ENCODE measurements at regions not wholly inside any gene's neighbourhood (a gene's known extent, or its start where the extent isn't known, plus 50 kb on each side); places are given as distances from the start of the nearest gene placed in this dataset.
"Not testable (repeated sequence)": the region's sequence is repeated elsewhere in the genome, so short reads cannot be mapped to it uniquely, and the experiment has no call there.

GRCh38 chr5:2863675-2864433 is 112.4 kb upstream of the IRX2 start:
- H3K27me3 ChIP-seq (ENCODE audit: low read length): no peaks in the 10 kb centered on the region
- no peak for DNase-seq
- H3K36me3 ChIP-seq (ENCODE audit: insufficient read depth, low read length): no peaks in the 10 kb centered on the region
- H3K9me2 ChIP-seq (replicated peaks; ENCODE audit: insufficient read depth, low read length): no peaks in the 10 kb centered on the region
- no peaks in the 10 kb centered on the region for H3K4me1 ChIP-seq (ENCODE audit: low read length)
- peaks cover 16% of the 10 kb centered on the region for H3K9me3 ChIP-seq (ENCODE audit: low read length)
- no peak overlapping the region for H3K4me3 ChIP-seq (ENCODE audit: low read length)
- H4K20me1 ChIP-seq (ENCODE audit: insufficient read depth, low read depth, low read length): no peaks in the 10 kb centered on the region
- no peak overlapping the region for H3K27ac ChIP-seq (ENCODE audit: low read length)
- H2AFZ ChIP-seq (ENCODE audit: low read length): no peak overlapping the region
- no peak overlapping the region for H3K4me2 ChIP-seq (ENCODE audit: low read depth, low read length, poor library complexity, severe bottlenecking)
- no peaks in the 10 kb centered on the region for H3K79me2 ChIP-seq (ENCODE audit: low read length)
- H3K9ac ChIP-seq (ENCODE audit: low read length): no peak overlapping the region

- Histone ChIP-seq H3K27me3 (ENCODE audit: low read length) (no peaks in the 10 kb centered on the region), H3K9me2 (replicated peaks; ENCODE audit: insufficient read depth, low read length) (no peaks in the 10 kb centered on the region), H3K4me1 (ENCODE audit: low read length) (no peaks in the 10 kb centered on the region), H3K9me3 (ENCODE audit: low read length) (peaks cover 16% of the 10 kb centered on the region), H3K9ac (ENCODE audit: low read length) (no peak overlapping the region), H2AFZ (ENCODE audit: low read length) (no peak overlapping the region), H4K20me1 (ENCODE audit: insufficient read depth, low read depth, low read length) (no peaks in the 10 kb centered on the region), H3K27ac (ENCODE audit: low read length) (no peak overlapping the region), H3K4me2 (ENCODE audit: low read depth, low read length, poor library complexity, severe bottlenecking) (no peak overlapping the region), H3K79me2 (ENCODE audit: low read length) (no peaks in the 10 kb centered on the region), H3K4me3 (ENCODE audit: low read length) (no peak overlapping the region), H3K36me3 (ENCODE audit: insufficient read depth, low read length) (no peaks in the 10 kb centered on the region)
- DNase-seq: no peak
Observed at GRCh38 chr5:2863133-2863532, 111.7 kb upstream of the IRX2 start.

GRCh38 chr5:2862176-2862575 is 110.7 kb upstream of the IRX2 start:
- H3K79me2 ChIP-seq (ENCODE audit: low read length); H3K4me2 ChIP-seq (ENCODE audit: low read depth, low read length, poor library complexity, severe bottlenecking); H3K27ac ChIP-seq (ENCODE audit: low read length); H3K27me3 ChIP-seq (ENCODE audit: low read length); H3K9me2 ChIP-seq (replicated peaks; ENCODE audit: insufficient read depth, low read length); H3K9ac ChIP-seq (ENCODE audit: low read length); H3K4me3 ChIP-seq (ENCODE audit: low read length); H2AFZ ChIP-seq (ENCODE audit: low read length); DNase-seq; H3K4me1 ChIP-seq (ENCODE audit: low read length); H4K20me1 ChIP-seq (ENCODE audit: insufficient read depth, low read depth, low read length); H3K36me3 ChIP-seq (ENCODE audit: insufficient read depth, low read length): not testable (repeated sequence)
- H3K9me3 ChIP-seq (ENCODE audit: low read length): peaks cover 16% of the 10 kb centered on the region

- H3K9me2 ChIP-seq (replicated peaks; ENCODE audit: insufficient read depth, low read length): no peaks in the 10 kb centered on the region
- no peaks in the 10 kb centered on the region for H3K79me2 ChIP-seq (ENCODE audit: low read length)
- H3K9ac ChIP-seq (ENCODE audit: low read length): no peak overlapping the region
- no peak overlapping the region for H3K27ac ChIP-seq (ENCODE audit: low read length)
- H2AFZ ChIP-seq (ENCODE audit: low read length): no peak overlapping the region
- DNase-seq: no peak
- H3K9me3 ChIP-seq (ENCODE audit: low read length): peaks cover 16% of the 10 kb centered on the region
- H3K4me2 ChIP-seq (ENCODE audit: low read depth, low read length, poor library complexity, severe bottlenecking): no peak overlapping the region
- no peaks in the 10 kb centered on the region for H3K4me1 ChIP-seq (ENCODE audit: low read length)
- H4K20me1 ChIP-seq (ENCODE audit: insufficient read depth, low read depth, low read length): no peaks in the 10 kb centered on the region
- H3K27me3 ChIP-seq (ENCODE audit: low read length): no peaks in the 10 kb centered on the region
- H3K4me3 ChIP-seq (ENCODE audit: low read length): no peak overlapping the region
- H3K36me3 ChIP-seq (ENCODE audit: insufficient read depth, low read length): no peaks in the 10 kb centered on the region
Observed at GRCh38 chr5:2861605-2862004, 110.1 kb upstream of the IRX2 start.

GRCh38 chr5:2860101-2860500 is 108.6 kb upstream of the IRX2 start:
- Histone ChIP-seq H3K36me3 (ENCODE audit: insufficient read depth, low read length) (no peaks in the 10 kb centered on the region), H3K4me3 (ENCODE audit: low read length) (no peak overlapping the region), H3K79me2 (ENCODE audit: low read length) (no peaks in the 10 kb centered on the region), H3K9me2 (replicated peaks; ENCODE audit: insufficient read depth, low read length) (no peaks in the 10 kb centered on the region), H3K4me2 (ENCODE audit: low read depth, low read length, poor library complexity, severe bottlenecking) (no peak overlapping the region), H3K9me3 (ENCODE audit: low read length) (peaks cover 19% of the 10 kb centered on the region), H3K27ac (ENCODE audit: low read length) (no peak overlapping the region), H2AFZ (ENCODE audit: low read length) (no peak overlapping the region), H3K27me3 (ENCODE audit: low read length) (no peaks in the 10 kb centered on the region), H4K20me1 (ENCODE audit: insufficient read depth, low read depth, low read length) (no peaks in the 10 kb centered on the region), H3K9ac (ENCODE audit: low read length) (no peak overlapping the region), H3K4me1 (ENCODE audit: low read length) (no peaks in the 10 kb centered on the region)
- DNase-seq: no peak

- no peak overlapping the region for H2AFZ ChIP-seq (ENCODE audit: low read length)
- no peaks in the 10 kb centered on the region for H3K9me2 ChIP-seq (replicated peaks; ENCODE audit: insufficient read depth, low read length)
- H3K9ac ChIP-seq (ENCODE audit: low read length): no peak overlapping the region
- no peaks in the 10 kb centered on the region for H3K27me3 ChIP-seq (ENCODE audit: low read length)
- H3K36me3 ChIP-seq (ENCODE audit: insufficient read depth, low read length): no peaks in the 10 kb centered on the region
- no peaks in the 10 kb centered on the region for H3K4me1 ChIP-seq (ENCODE audit: low read length)
- H3K4me2 ChIP-seq (ENCODE audit: low read depth, low read length, poor library complexity, severe bottlenecking): no peak overlapping the region
- H3K4me3 ChIP-seq (ENCODE audit: low read length): no peak overlapping the region
- no peak overlapping the region for H3K27ac ChIP-seq (ENCODE audit: low read length)
- H3K9me3 ChIP-seq (ENCODE audit: low read length): peaks cover 14% of the 10 kb centered on the region
- H3K79me2 ChIP-seq (ENCODE audit: low read length): no peaks in the 10 kb centered on the region
- no peak for DNase-seq
- H4K20me1 ChIP-seq (ENCODE audit: insufficient read depth, low read depth, low read length): no peaks in the 10 kb centered on the region
Observed at GRCh38 chr5:2857837-2858236, 106.4 kb upstream of the IRX2 start.

GRCh38 chr5:2856206-2856605 is 104.7 kb upstream of the IRX2 start:
- Histone ChIP-seq H3K4me3 (ENCODE audit: low read length) (no peak overlapping the region), H3K79me2 (ENCODE audit: low read length) (no peaks in the 10 kb centered on the region), H3K4me1 (ENCODE audit: low read length) (no peaks in the 10 kb centered on the region), H2AFZ (ENCODE audit: low read length) (no peak overlapping the region), H3K9me3 (ENCODE audit: low read length) (peaks cover 8% of the 10 kb centered on the region; the same call in 1 of the 2 replicates), H3K36me3 (ENCODE audit: insufficient read depth, low read length) (no peaks in the 10 kb centered on the region), H3K9me2 (replicated peaks; ENCODE audit: insufficient read depth, low read length) (no peaks in the 10 kb centered on the region; the same call in 1 of the 2 replicates), H3K4me2 (ENCODE audit: low read depth, low read length, poor library complexity, severe bottlenecking) (no peak overlapping the region), H3K9ac (ENCODE audit: low read length) (no peak overlapping the region), H3K27me3 (ENCODE audit: low read length) (no peaks in the 10 kb centered on the region), H4K20me1 (ENCODE audit: insufficient read depth, low read depth, low read length) (no peaks in the 10 kb centered on the region), H3K27ac (ENCODE audit: low read length) (no peak overlapping the region)
- DNase-seq: no peak

- H4K20me1 ChIP-seq (ENCODE audit: insufficient read depth, low read depth, low read length): no peaks in the 10 kb centered on the region
- H3K4me1 ChIP-seq (ENCODE audit: low read length): no peaks in the 10 kb centered on the region
- no peaks in the 10 kb centered on the region; the same call in 1 of the 2 replicates for H3K9me2 ChIP-seq (replicated peaks; ENCODE audit: insufficient read depth, low read length)
- no peaks in the 10 kb centered on the region for H3K79me2 ChIP-seq (ENCODE audit: low read length)
- peaks cover 8% of the 10 kb centered on the region; the same call in 1 of the 2 replicates for H3K9me3 ChIP-seq (ENCODE audit: low read length)
- H3K27me3 ChIP-seq (ENCODE audit: low read length): no peaks in the 10 kb centered on the region
- no peaks in the 10 kb centered on the region for H3K36me3 ChIP-seq (ENCODE audit: insufficient read depth, low read length)
- no peak overlapping the region for H3K4me2 ChIP-seq (ENCODE audit: low read depth, low read length, poor library complexity, severe bottlenecking)
- no peak overlapping the region for H2AFZ ChIP-seq (ENCODE audit: low read length)
- no peak overlapping the region for H3K9ac ChIP-seq (ENCODE audit: low read length)
- no peak overlapping the region for H3K27ac ChIP-seq (ENCODE audit: low read length)
- DNase-seq: no peak
- H3K4me3 ChIP-seq (ENCODE audit: low read length): no peak overlapping the region
Observed at GRCh38 chr5:2852446-2852845, 101.0 kb upstream of the IRX2 start.

Data from Karpas-422 (cell line).